Type B pancreatic cell (in vitro differentiated cells): ENCODE measurements at regions not wholly inside any gene's neighbourhood (a gene's known extent, or its start where the extent isn't known, plus 50 kb on each side); places are given as distances from the start of the nearest gene placed in this dataset.

Experiments used
- DNase-seq: peaks from one replicate; pipeline ENCODE4 v3.0.0; 2021; ENCODE audit warnings: mixed read lengths; ENCODE audit not compliant: unreplicated experiment; ENCODE audit errors: extremely low spot score
- H3K27ac Mint-ChIP-seq: 2 replicates; pipeline ENCODE4 v1.8.0; 2021; ENCODE audit warnings: mild to moderate bottlenecking, mixed read lengths
- H3K27me3 Mint-ChIP-seq: 2 replicates; pipeline ENCODE4 v1.8.0; 2021; ENCODE audit warnings: mixed read lengths
- H3K36me3 Mint-ChIP-seq: 2 replicates; pipeline ENCODE4 v1.8.0; 2021; ENCODE audit warnings: mixed read lengths
- H3K4me1 Mint-ChIP-seq: one replicate; pipeline ENCODE4 v1.8.0; 2021; ENCODE audit warnings: mixed read lengths; ENCODE audit not compliant: unreplicated experiment
- H3K4me3 Mint-ChIP-seq: 2 replicates; pipeline ENCODE4 v1.8.0; 2021; ENCODE audit warnings: mild to moderate bottlenecking, mixed read lengths
- H3K9me3 Mint-ChIP-seq: 2 replicates; pipeline ENCODE4 v1.8.0; 2021; ENCODE audit warnings: mixed read lengths
- CTCF ChIP-seq: fragments of 200-600 bp; sonication (generic); conservative IDR thresholded peaks from 2 replicates; pipeline ENCODE4 v1.5.0; 2021; ENCODE audit warnings: antibody characterized with exemption, mild to moderate bottlenecking

GRCh38 chr11:71356280-71356876, 91.8 kb downstream of the DHCR7 start:
- Mint-ChIP-seq H3K4me3 (no peak overlapping the region), H3K27ac (no peak overlapping the region)
- TF ChIP-seq CTCF: no peak

DNA sequence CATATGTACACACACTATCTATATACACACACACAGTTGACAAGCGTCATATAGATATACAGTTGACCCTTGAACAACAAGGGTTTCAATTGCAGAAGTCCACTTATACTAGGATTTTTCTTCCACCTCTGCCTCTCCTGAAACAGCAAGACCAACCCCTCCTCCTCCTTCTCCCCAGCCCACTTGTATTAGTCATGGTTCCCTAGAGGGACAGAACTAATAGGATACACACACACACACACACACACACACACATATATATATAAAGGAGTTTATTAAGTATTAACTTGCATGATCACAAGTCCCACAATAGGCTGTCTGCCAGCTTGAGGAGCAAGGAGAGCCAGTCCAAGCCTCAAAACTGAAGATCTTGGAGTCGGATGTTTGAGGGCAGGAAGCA, 92.9 kb downstream of the DHCR7 start:
- no peaks in the 10 kb centered on the region for H3K4me1 Mint-ChIP-seq
- no peak overlapping the region for H3K4me3 Mint-ChIP-seq
- no peak for TF ChIP-seq CTCF
- H3K9me3 Mint-ChIP-seq: no peaks in the 10 kb centered on the region
- DNase-seq: no peak
- H3K27me3 Mint-ChIP-seq: peaks cover 12% of the 10 kb centered on the region
- no peaks in the 10 kb centered on the region for H3K36me3 Mint-ChIP-seq
- no peak overlapping the region for H3K27ac Mint-ChIP-seq

More at GRCh38 chr11:71356280-71356876, 91.8 kb downstream of the DHCR7 start:
- no peaks in the 10 kb centered on the region for H3K9me3 Mint-ChIP-seq
- peaks cover 12% of the 10 kb centered on the region for H3K27me3 Mint-ChIP-seq
- no peak for DNase-seq
- no peaks in the 10 kb centered on the region for H3K36me3 Mint-ChIP-seq
- no peaks in the 10 kb centered on the region for H3K4me1 Mint-ChIP-seq

GRCh38 chr11:71354394-71355105, 93.6 kb downstream of the DHCR7 start:
- Mint-ChIP-seq H3K9me3 (no peaks in the 10 kb centered on the region), H3K27ac (no peak overlapping the region), H3K4me1 (no peaks in the 10 kb centered on the region), H3K27me3 (peaks cover 12% of the 10 kb centered on the region), H3K36me3 (no peaks in the 10 kb centered on the region), H3K4me3 (no peak overlapping the region)
- no peak for DNase-seq
- no peak for TF ChIP-seq CTCF

DNA sequence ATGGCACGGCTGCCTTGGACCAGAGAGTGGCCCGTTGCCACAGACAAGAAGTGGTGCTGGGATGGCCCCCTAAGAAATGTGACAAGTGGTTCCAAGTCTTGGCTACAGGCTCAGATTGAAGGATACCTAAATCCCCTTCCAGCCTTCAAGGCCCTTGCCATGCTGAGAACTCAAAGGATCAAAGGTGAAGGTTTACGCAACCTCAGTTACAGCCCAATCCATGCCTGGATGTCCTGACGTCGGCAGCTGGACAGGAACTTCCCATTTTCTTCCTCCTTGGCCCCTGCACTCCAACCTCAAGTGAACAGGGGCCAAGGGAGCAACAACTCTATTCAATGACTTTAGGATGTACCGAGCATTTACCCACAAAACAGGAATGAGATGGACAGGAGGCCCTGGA, 95.4 kb downstream of the DHCR7 start:
- Mint-ChIP-seq H3K27me3 (peaks cover 12% of the 10 kb centered on the region), H3K27ac (no peak overlapping the region), H3K4me3 (no peak overlapping the region)

DNA sequence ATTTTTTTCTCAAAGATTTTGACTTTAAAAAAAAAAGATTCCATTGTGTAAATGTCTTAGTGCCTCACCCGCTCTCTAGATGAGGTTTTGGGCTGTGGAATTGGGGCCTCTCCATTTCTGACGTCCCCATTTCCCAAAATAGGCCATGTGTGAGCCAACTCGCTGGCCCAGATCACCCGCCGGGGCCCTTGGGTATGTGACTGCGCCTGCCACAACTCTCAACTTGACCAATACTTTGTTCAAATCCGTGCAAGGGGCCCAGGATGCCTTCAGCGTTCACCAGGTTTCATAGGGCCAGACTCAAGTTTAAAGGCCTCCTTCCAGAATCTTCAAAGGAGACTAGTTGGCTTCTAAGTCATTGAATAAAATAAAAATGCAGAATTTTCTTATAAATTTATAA, 96.0 kb downstream of the DHCR7 start:
- H3K36me3 Mint-ChIP-seq: no peaks in the 10 kb centered on the region
- H3K27me3 Mint-ChIP-seq: peaks cover 15% of the 10 kb centered on the region
- H3K27ac Mint-ChIP-seq: no peak overlapping the region
- no peak for DNase-seq
- no peak overlapping the region for H3K4me3 Mint-ChIP-seq
- peaks cover 6% of the 10 kb centered on the region for H3K4me1 Mint-ChIP-seq
- no peaks in the 10 kb centered on the region for H3K9me3 Mint-ChIP-seq
- no peak for TF ChIP-seq CTCF

More for the DNA sequence above, 95.4 kb downstream of the DHCR7 start:
- Mint-ChIP-seq H3K4me1 (peaks cover 6% of the 10 kb centered on the region), H3K9me3 (no peaks in the 10 kb centered on the region), H3K36me3 (no peaks in the 10 kb centered on the region)
- no peak for TF ChIP-seq CTCF
- DNase-seq: no peak
